A549 (cell line): ENCODE measurements at regions not wholly inside any gene's neighbourhood (a gene's known extent, or its start where the extent isn't known, plus 50 kb on each side); places are given as distances from the start of the nearest gene placed in this dataset.

ENCODE experiments used
- ATAC-seq, 2 experiments: fragments of 200-7000 bp in 1 of 2; fragments of >200 bp in 1 of 2; cut with Nextera tagmentation in 1 of 2; cut with Tn5 transposase in 1 of 2; 3 replicates each; pipeline versions ENCODE4 v1.8.0 to v1.9.1; 2018 to 2020; ENCODE audit warnings: mild to moderate bottlenecking in 1 of 2, moderate library complexity in 1 of 2
- CTCF ChIA-PET: fragments of 300-600 bp; sonication (Branson Sonifier 250); formaldehyde crosslinking; extraction: SDS; loops from one replicate; lab custom pipeline; 2021; ENCODE audit warnings: antibody characterized with exemption, inconsistent platforms; lab: Yijun Ruan, JAX
- POLR2A ChIA-PET: fragments of 350-600 bp; formaldehyde crosslinking; extraction: SDS; loops from one replicate; lab custom pipeline; 2021; ENCODE audit warnings: antibody characterized with exemption, inconsistent platforms; lab: Yijun Ruan, JAX
- DNase-seq, 2 experiments: peaks; one replicate each; pipeline versions ENCODE4 v3.0.0 to v3.0.0-alpha.2; 2011 to 2016; ENCODE audit warnings: low read depth in 1 of 2, low spot score in 1 of 2
- FAIRE-seq: peaks from 2 replicates; lab custom pipeline; 2011; peaks lifted over from hg19 to GRCh38; lab: Jason Lieb, UNC
- H3K27ac ChIP-seq, 2 experiments: fragments of >200 bp; sonication (Bioruptor Twin); formaldehyde crosslinking; 3 replicates each; pipeline ENCODE4 v1.5.1; 2016 to 2017
- H3K4me1 ChIP-seq: fragments of >200 bp; sonication (Bioruptor Twin); formaldehyde crosslinking; 3 replicates; pipeline ENCODE4 v1.6.1; 2016
- H3K4me2 ChIP-seq: fragments of >200 bp; sonication (Bioruptor Twin); formaldehyde crosslinking; 3 replicates; pipeline ENCODE4 v1.6.1; 2016
- H3K4me3 ChIP-seq: fragments of >200 bp; sonication (Bioruptor Twin); formaldehyde crosslinking; 3 replicates; pipeline ENCODE4 v1.5.1; 2016
- H3K9me3 ChIP-seq: fragments of >200 bp; sonication (Bioruptor Twin); formaldehyde crosslinking; 3 replicates; pipeline ENCODE4 v1.6.1; 2016
- BCL3 ChIP-seq: fragments of >200 bp; sonication (Bioruptor Twin); formaldehyde crosslinking; IDR thresholded peaks from 3 replicates; pipeline ENCODE4 v1.6.1; 2016
- CBX2 ChIP-seq: fragments of 200-600 bp; sonication (generic); IDR thresholded peaks from 2 replicates; pipeline ENCODE4 v1.6.1; 2016; ENCODE audit warnings: low read depth, mild to moderate bottlenecking, borderline replicate concordance
- CBX8 ChIP-seq: fragments of 200-600 bp; sonication (generic); IDR thresholded peaks from 2 replicates; pipeline ENCODE4 v1.6.1; 2016
- CEBPB ChIP-seq, 2 experiments: fragments of >200 bp in 1 of 2; sonication (Bioruptor Twin) in 1 of 2; formaldehyde crosslinking in 1 of 2; IDR thresholded peaks; 2 replicates each; pipeline ENCODE4 v1.6.1; 2012 to 2016
- CTCF ChIP-seq: fragments of >200 bp; sonication (Bioruptor Twin); formaldehyde crosslinking; IDR thresholded peaks from 3 replicates; pipeline ENCODE4 v1.5.1; 2016
- E2F6 ChIP-seq: IDR thresholded peaks from 2 replicates; pipeline ENCODE4 v1.6.1; 2012; ENCODE audit warnings: low read depth, borderline replicate concordance
- EHF ChIP-seq: fragments of 250-450 bp; sonication (Bioruptor Pico); IDR thresholded peaks from 2 replicates; pipeline ENCODE4 v1.5.0; 2020; ENCODE audit warnings: mild to moderate bottlenecking
- ELK1 ChIP-seq: fragments of 150-350 bp; IDR thresholded peaks from 2 replicates; pipeline ENCODE4 v1.6.1; 2014; ENCODE audit warnings: low read depth, mild to moderate bottlenecking, low read length
- HDAC2 ChIP-seq: fragments of 200-600 bp; sonication (generic); IDR thresholded peaks from 2 replicates; pipeline ENCODE4 v1.6.1; 2016
- JUN ChIP-seq, 2 experiments: fragments of >200 bp; sonication (Bioruptor Twin); formaldehyde crosslinking; IDR thresholded peaks; 2 replicates in 1 of 2; 3 replicates in 1 of 2; pipeline ENCODE4 v1.6.1; 2016 to 2017
- JUNB ChIP-seq: fragments of >200 bp; sonication (Bioruptor Twin); formaldehyde crosslinking; IDR thresholded peaks from 2 replicates; pipeline ENCODE4 v1.6.1; 2016
- KDM1A ChIP-seq: fragments of 200-600 bp; sonication (generic); IDR thresholded peaks from 2 replicates; pipeline ENCODE4 v1.6.1; 2016; ENCODE audit warnings: low read depth, mild to moderate bottlenecking
- KDM5A ChIP-seq: fragments of 200-600 bp; sonication (generic); IDR thresholded peaks from 2 replicates; pipeline ENCODE4 v1.6.1; 2016; ENCODE audit warnings: antibody characterized with exemption, mild to moderate bottlenecking
- MAFK ChIP-seq: fragments of 450-650 bp; IDR thresholded peaks from 2 replicates; pipeline ENCODE4 v1.6.1; 2014; ENCODE audit not compliant: partially characterized antibody
- NR3C1 ChIP-seq: fragments of >200 bp; sonication (Bioruptor Twin); formaldehyde crosslinking; IDR thresholded peaks from 3 replicates; pipeline ENCODE4 v1.6.1; 2017
- POLR2AphosphoS2 ChIP-seq: conservative IDR thresholded peaks from 2 replicates; pipeline ENCODE4 v1.6.1; 2012; ENCODE audit warnings: low read length, improper control_type of control experiment, inconsistent platforms
- RFX5 ChIP-seq: fragments of 450-650 bp; IDR thresholded peaks from 2 replicates; pipeline ENCODE4 v1.7.1; 2014; ENCODE audit warnings: antibody characterized with exemption, mild to moderate bottlenecking, moderate library complexity
- SREBF2 ChIP-seq: fragments of 450-650 bp; IDR thresholded peaks from 2 replicates; pipeline ENCODE4 v1.6.1; 2014; ENCODE audit warnings: mild to moderate bottlenecking, moderate library complexity
- TFCP2L1 ChIP-seq: fragments of 250-450 bp; sonication (Bioruptor Pico); IDR thresholded peaks from 2 replicates; pipeline ENCODE4 v1.5.0; 2021; ENCODE audit warnings: mild to moderate bottlenecking
- TP53 ChIP-seq: fragments of 250-450 bp; sonication (Bioruptor Pico); IDR thresholded peaks from 2 replicates; pipeline ENCODE4 v1.5.0; 2021; ENCODE audit warnings: mild to moderate bottlenecking, moderate library complexity
- ZC3H11A ChIP-seq: fragments of 450-650 bp; IDR thresholded peaks from 2 replicates; pipeline ENCODE4 v1.6.1; 2014; ENCODE audit warnings: antibody characterized with exemption, mild to moderate bottlenecking
- ZFP36 ChIP-seq: fragments of 450-650 bp; IDR thresholded peaks from 2 replicates; pipeline ENCODE4 v1.6.1; 2014; ENCODE audit warnings: borderline replicate concordance; ENCODE audit not compliant: partially characterized antibody
- WGBS: methylation state at CpG from one replicate; pipeline ENCODE4 v1.1.6; 2017; ENCODE audit errors: missing lambda C conversion rate; 5-methylcytosine and 5-hydroxymethylcytosine counted together

- DNase-seq = no peak
- H3K9me3 ChIP-seq = no peaks in the 10 kb centered on the region
Measured at GRCh38 chr11:91859666-91860065, 365.0 kb upstream of the FAT3 start.

GRCh38 chr11:91857179-91857578 is 367.4 kb upstream of the FAT3 start:
- Histone ChIP-seq H3K9me3 (no peaks in the 10 kb centered on the region), H3K4me2 (no peak overlapping the region), H3K4me3 (no peak overlapping the region), H3K27ac (no peak overlapping the region), H3K4me1 (no peaks in the 10 kb centered on the region)
- POLR2A ChIA-PET = no interaction called here
- FAIRE-seq = no peak
- CTCF ChIA-PET = no interaction called here
- DNase-seq = no peak
- TF ChIP-seq CEBPB (IDR thresholded peaks at IDR 0.05) = peak in 1 of 2 experiments; percentile 19; a peak in 1 of 4 replicates
- TF ChIP-seq POLR2AphosphoS2 = no peak
- 31% methylated on average over 1 of the region's 1 CpG for WGBS
- ATAC-seq = no peak

More at GRCh38 chr11:91859666-91860065, 365.0 kb upstream of the FAT3 start:
- TF ChIP-seq JUN (IDR thresholded peaks at IDR 0.05) = no peak
- no peak for TF ChIP-seq RFX5
- TF ChIP-seq HDAC2 = no peak
- no peak for TF ChIP-seq ELK1
- CTCF ChIA-PET = interaction anchor here (0.7 kb wide), 1 partner anchor 112 kb away, joined by 3 read pairs; no protein-coding TSS in a partner anchor
- WGBS = 15% methylated on average over 1 of the region's 1 CpG
- no peak overlapping the region for H3K27ac ChIP-seq
- no peak overlapping the region for H3K4me2 ChIP-seq
- no peak overlapping the region for H3K4me3 ChIP-seq
- no peaks in the 10 kb centered on the region for H3K4me1 ChIP-seq
- POLR2A ChIA-PET = no interaction called here
- no peak for FAIRE-seq
- ATAC-seq = no peak

- ChIA-PET CTCF (interaction anchor here (0.7 kb wide), 1 partner anchor 1149 kb away, joined by 3 read pairs; no protein-coding TSS in a partner anchor), POLR2A (no interaction called here)
- no peak for TF ChIP-seq E2F6
- Histone ChIP-seq H3K9me3 (no peaks in the 10 kb centered on the region), H3K4me3 (no peak overlapping the region), H3K4me2 (no peak overlapping the region), H3K27ac (no peak overlapping the region), H3K4me1 (no peaks in the 10 kb centered on the region)
- WGBS = 53% methylated on average over 1 of the region's 1 CpG
- FAIRE-seq (no peak), DNase-seq (no peak), ATAC-seq (no peak)
Measured at GRCh38 chr11:91854780-91855179, 369.8 kb upstream of the FAT3 start.

- ATAC-seq (no peak), DNase-seq (no peak), FAIRE-seq (no peak)
- ChIA-PET CTCF (no interaction called here), POLR2A (no interaction called here)
- no peaks in the 10 kb centered on the region for H3K9me3 ChIP-seq
- no peak overlapping the region for H3K4me2 ChIP-seq
- no peaks in the 10 kb centered on the region for H3K4me1 ChIP-seq
- H3K27ac ChIP-seq = no peak overlapping the region
- no peak overlapping the region for H3K4me3 ChIP-seq
- TF ChIP-seq MAFK (no peak), JUNB (no peak), CBX2 (no peak), SREBF2 (no peak), CTCF (no peak), ELK1 (no peak), NR3C1 (no peak), ZC3H11A (no peak), KDM5A (no peak), ZFP36 (no peak), JUN (IDR thresholded peaks at IDR 0.05) (no peak), CBX8 (no peak), TP53 (CRISPR knock-in tag) (no peak), BCL3 (no peak), EHF (no peak), KDM1A (no peak), TFCP2L1 (CRISPR knock-in tag) (no peak)
Measured at GRCh38 chr11:91854171-91854570, 370.4 kb upstream of the FAT3 start.
